K562 (cell line): ENCODE measurements at regions not wholly inside any gene's neighbourhood (a gene's known extent, or its start where the extent isn't known, plus 50 kb on each side); places are given as distances from the start of the nearest gene placed in this dataset.

Experiments
- ATAC-seq: fragments of 200-7000 bp; cut with Tn5 transposase; 3 replicates; pipeline ENCODE4 v1.9.1; 2020; ENCODE audit warnings: moderate library complexity
- BruUV-seq: library from RNA; stranded (reverse); fragments of 400-500 nt; replicated peaks from 2 replicates; lab custom pipeline; 2021; lab: Mats Ljungman, UMichigan
- CTCF ChIA-PET: fragments of 300-600 bp; formaldehyde crosslinking; extraction: SDS; loops from one replicate; lab custom pipeline; 2021; ENCODE audit warnings: low intra/inter-chr PET ratio; lab: Yijun Ruan, JAX
- POLR2A ChIA-PET: fragments of 300-600, 350-650 bp; sonication (Branson Sonifier 250); formaldehyde crosslinking; extraction: SDS; loops from one replicate; lab custom pipeline; 2021; ENCODE audit warnings: antibody characterized with exemption, inconsistent platforms; lab: Yijun Ruan, JAX
- DNase-seq, 4 experiments: peaks; one replicate each; pipeline versions ENCODE4 v3.0.0 to v3.0.0-alpha.2; 2011 to 2018; ENCODE audit warnings: low spot score in 3 of 4, mixed read lengths in 3 of 4; ENCODE audit errors: extremely low read depth in 1 of 4
- FAIRE-seq: peaks from 2 replicates; lab custom pipeline; 2011; peaks lifted over from hg19 to GRCh38; lab: Jason Lieb, UNC
- H2AFZ ChIP-seq: 2 replicates; pipeline ENCODE4 v1.6.0; 2011; ENCODE audit warnings: low read depth, low read length, control low read depth, inconsistent platforms
- H3K27ac ChIP-seq: fragments of 200-600 bp; 3 replicates; pipeline ENCODE4 v1.8.0; 2011; ENCODE audit warnings: low read depth, mild to moderate bottlenecking, control low read depth, inconsistent platforms, low read length, moderate library complexity, mixed read lengths; ENCODE audit errors: extremely low read depth
- H3K27me3 ChIP-seq, 2 experiments: fragments of 300-600 bp in 1 of 2; 2 replicates in 1 of 2; 3 replicates in 1 of 2; pipeline versions ENCODE4 v1.6.0 to v1.8.0; 2011; ENCODE audit warnings: inconsistent platforms in 2 of 2, low read length in 2 of 2, mild to moderate bottlenecking in 1 of 2, mixed read lengths in 1 of 2, moderate library complexity in 1 of 2; ENCODE audit not compliant: control insufficient read depth in 2 of 2, insufficient read depth in 2 of 2
- H3K36me3 ChIP-seq: fragments of 300-600 bp; 3 replicates; pipeline ENCODE4 v1.8.0; 2011; ENCODE audit warnings: mild to moderate bottlenecking, low read length, inconsistent platforms; ENCODE audit not compliant: control insufficient read depth, insufficient read depth
- H3K4me1 ChIP-seq, 2 experiments: fragments of 200-600 bp in 1 of 2; replicated peaks in 1 of 2; 2 replicates in 1 of 2; 3 replicates in 1 of 2; pipeline versions ENCODE4 v1.5.1 to v1.8.0; 2011; ENCODE audit warnings: inconsistent platforms in 2 of 2, low read length in 2 of 2, mild to moderate bottlenecking in 1 of 2, mixed read lengths in 1 of 2, moderate library complexity in 1 of 2; ENCODE audit not compliant: control insufficient read depth in 2 of 2, insufficient read depth in 2 of 2
- H3K4me2 ChIP-seq: 2 replicates; pipeline ENCODE4 v1.6.1; 2011; ENCODE audit warnings: low read length, control low read depth, inconsistent platforms, mixed read lengths; ENCODE audit not compliant: insufficient read depth
- H3K4me3 ChIP-seq: fragments of 200-600 bp; sonication (generic), shearing (Covaris generic); 2 replicates; pipeline ENCODE4 v1.5.1; 2016; ENCODE audit warnings: control low read depth, inconsistent platforms
- H3K79me2 ChIP-seq: fragments of 200-600 bp; 3 replicates; pipeline ENCODE4 v1.8.0; 2011; ENCODE audit warnings: low read length, inconsistent platforms; ENCODE audit not compliant: control insufficient read depth, insufficient read depth
- H3K9ac ChIP-seq, 2 experiments: 2 replicates each; pipeline versions ENCODE4 v1.6.0 to v1.6.1; 2011; ENCODE audit warnings: low read depth in 2 of 2, low read length in 2 of 2, control low read depth in 1 of 2, inconsistent platforms in 1 of 2, mild to moderate bottlenecking in 1 of 2, mixed read lengths in 1 of 2; ENCODE audit not compliant: insufficient read depth in 1 of 2
- H3K9me1 ChIP-seq: one replicate; pipeline ENCODE4 v1.6.0; 2011; ENCODE audit warnings: inconsistent platforms, mild to moderate bottlenecking, low read length, moderate library complexity; ENCODE audit not compliant: control insufficient read depth, insufficient read depth
- H3K9me3 ChIP-seq: replicated peaks from 2 replicates; pipeline ENCODE4 v1.5.1; 2011; ENCODE audit warnings: low read depth, low read length, inconsistent platforms; ENCODE audit not compliant: control insufficient read depth, insufficient read depth
- H4K20me1 ChIP-seq: replicated peaks from 2 replicates; pipeline ENCODE4 v1.6.1; 2011; ENCODE audit warnings: low read length, inconsistent platforms, mixed read lengths; ENCODE audit not compliant: control insufficient read depth, insufficient read depth
- ARID3B ChIP-seq: fragments of 250-450 bp; sonication (Bioruptor Pico); IDR thresholded peaks from 2 replicates; pipeline ENCODE4 v1.4.0; 2020; ENCODE audit warnings: borderline replicate concordance
- CGGBP1 ChIP-seq: fragments of 250-450 bp; sonication (Bioruptor Pico); IDR thresholded peaks from 2 replicates; pipeline ENCODE4 v1.9.0; 2021; ENCODE audit warnings: mild to moderate bottlenecking
- CTBP1 ChIP-seq: fragments of 450-650 bp; IDR thresholded peaks from 2 replicates; pipeline ENCODE4 v1.6.1; 2016; ENCODE audit warnings: borderline replicate concordance
- EP400 ChIP-seq: fragments of 450-650 bp; IDR thresholded peaks from 2 replicates; pipeline ENCODE4 v1.6.1; 2017; ENCODE audit warnings: antibody characterized with exemption, mild to moderate bottlenecking, moderate library complexity
- HOMEZ ChIP-seq: fragments of 250-450 bp; sonication (Bioruptor Pico); IDR thresholded peaks from 2 replicates; pipeline ENCODE4 v1.4.0; 2020; ENCODE audit warnings: mild to moderate bottlenecking, moderate library complexity
- MCM3 ChIP-seq: fragments of 450-650 bp; IDR thresholded peaks from 2 replicates; pipeline ENCODE4 v1.6.1; 2016
- OTX1 ChIP-seq: fragments of 450-650 bp; formaldehyde crosslinking; IDR thresholded peaks from 2 replicates; pipeline ENCODE4 v1.4.0; 2022; ENCODE audit warnings: mild to moderate bottlenecking
- RAD51 ChIP-seq: fragments of 450-650 bp; IDR thresholded peaks from 2 replicates; pipeline ENCODE4 v1.7.1; 2016; ENCODE audit warnings: low read depth, mild to moderate bottlenecking, borderline replicate concordance
- SMARCA4 ChIP-seq: fragments of 450-650 bp; IDR thresholded peaks from 2 replicates; pipeline ENCODE4 v1.6.1; 2016
- TEAD4 ChIP-seq, 2 experiments: sonication (generic) in 1 of 2; formaldehyde crosslinking in 1 of 2; IDR thresholded peaks; 2 replicates each; pipeline versions ENCODE4 v1.6.1 to v1.8.0; 2012 to 2022; ENCODE audit warnings: borderline replicate concordance in 1 of 2, inconsistent platforms in 1 of 2, low read length in 1 of 2, mild to moderate bottlenecking in 1 of 2, missing genetic modification reagents in 1 of 2
- THAP7 ChIP-seq: fragments of 250-450 bp; sonication (Bioruptor Pico); IDR thresholded peaks from 2 replicates; pipeline ENCODE4 v1.5.0; 2021
- TOE1 ChIP-seq, 2 experiments: fragments of 450-650 bp in 1 of 2; sonication (generic) in 1 of 2; formaldehyde crosslinking in 1 of 2; IDR thresholded peaks; 2 replicates each; pipeline versions ENCODE4 v1.7.1 to v1.8.0; 2016 to 2022; ENCODE audit warnings: borderline replicate concordance in 2 of 2, mild to moderate bottlenecking in 2 of 2, antibody characterized with exemption in 1 of 2, inconsistent platforms in 1 of 2, low read depth in 1 of 2, missing genetic modification reagents in 1 of 2, moderate library complexity in 1 of 2
- ZBED1 ChIP-seq: IDR thresholded peaks from 2 replicates; pipeline ENCODE4 v1.6.1; 2014
- ZNF277 ChIP-seq: fragments of 250-450 bp; sonication (Bioruptor Pico); IDR thresholded peaks from 2 replicates; pipeline ENCODE4 v1.8.0; 2022; ENCODE audit warnings: inconsistent platforms, mild to moderate bottlenecking, moderate library complexity, borderline replicate concordance
- in situ Hi-C: fragments of 300-500 bp; cut with MboI; formaldehyde crosslinking; loops from 4 replicates; pipeline ENCODE4 v1.15.0; 2018; ENCODE audit warnings: inconsistent platforms, mixed read lengths
- intact Hi-C: fragments of 100-400 bp; cut with micrococcal nuclease; formaldehyde crosslinking; loops from 2 replicates; pipeline ENCODE4 v1.14.2; 2022

- TF ChIP-seq THAP7 (no peak), HOMEZ (no peak)
These were observed 309.2 kb upstream of the EMCN start (continued) for GRCh38 chr4:100826808-100827548.

- POLR2A ChIA-PET: no interaction called here
- no peak overlapping the region for H2AFZ ChIP-seq
- CTCF ChIA-PET: no interaction called here
- H3K9ac ChIP-seq: no peak overlapping the region
- in situ Hi-C loops: no loop called here
- H3K4me3 ChIP-seq: no peak overlapping the region
- H3K27ac ChIP-seq: no peak overlapping the region
- no peaks in the 10 kb centered on the region for H3K36me3 ChIP-seq
- DNase-seq (no peak), ATAC-seq (no peak), FAIRE-seq (no peak)
- H3K79me2 ChIP-seq: no peaks in the 10 kb centered on the region
- intact Hi-C loops: no loop called here
- no peaks in the 10 kb centered on the region for H3K4me1 ChIP-seq
- no peak overlapping the region for H3K4me2 ChIP-seq
- no peaks in the 10 kb centered on the region for H3K27me3 ChIP-seq
- no peaks in the 10 kb centered on the region for H3K9me1 ChIP-seq
- H4K20me1 ChIP-seq: no peaks in the 10 kb centered on the region
- no TSS peak for BruUV-seq
- no peaks in the 10 kb centered on the region for H3K9me3 ChIP-seq
- TF ChIP-seq TOE1 (IDR thresholded peaks at IDR 0.05; ENCODE audit: borderline replicate concordance) (no peak), TOE1 (CRISPR knock-in tag; IDR thresholded peaks at IDR 0.05; ENCODE audit: borderline replicate concordance, low read depth) (no peak), ZNF277 (CRISPR knock-in tag) (no peak), TEAD4 (IDR thresholded peaks at IDR 0.05; ENCODE audit: low read length) (no peak), TEAD4 (CRISPR knock-in tag; IDR thresholded peaks at IDR 0.05; ENCODE audit: borderline replicate concordance) (no peak), CGGBP1 (CRISPR knock-in tag) (no peak), MCM3 (no peak), RAD51 (no peak), CTBP1 (no peak), EP400 (no peak), ARID3B (CRISPR knock-in tag) (no peak), ZBED1 (no peak), SMARCA4 (no peak), OTX1 (CRISPR knock-in tag) (no peak)
These were observed 308.2 kb upstream of the EMCN start for GRCh38 chr4:100826067-100826466.
